ENCODE measurements at regions not wholly inside any gene's neighbourhood (a gene's known extent, or its start where the extent isn't known, plus 50 kb on each side); places are given as distances from the start of the nearest gene placed in this dataset.

GRCh38 chr1:58316141-58316540, 230.4 kb downstream of the OMA1 start:
- TF ChIP-seq CTCF (IDR thresholded peaks at IDR 0.05) (no peak), POLR2A (IDR thresholded peaks at IDR 0.05) (no peak)

All from body of pancreas (tissue), 4 donors.